GM19438 (cell line): ENCODE measurements at regions not wholly inside any gene's neighbourhood (a gene's known extent, or its start where the extent isn't known, plus 50 kb on each side); places are given as distances from the start of the nearest gene placed in this dataset.
"Not testable (repeated sequence)": the region's sequence is repeated elsewhere in the genome, so short reads cannot be mapped to it uniquely, and the experiment has no call there.

Experiments
- ATAC-seq: cut with Tn5 transposase; IDR thresholded peaks from one replicate; pipeline ENCODE4 v1.9.1; 2021; ENCODE audit warnings: low read depth; ENCODE audit not compliant: unreplicated experiment

DNA sequence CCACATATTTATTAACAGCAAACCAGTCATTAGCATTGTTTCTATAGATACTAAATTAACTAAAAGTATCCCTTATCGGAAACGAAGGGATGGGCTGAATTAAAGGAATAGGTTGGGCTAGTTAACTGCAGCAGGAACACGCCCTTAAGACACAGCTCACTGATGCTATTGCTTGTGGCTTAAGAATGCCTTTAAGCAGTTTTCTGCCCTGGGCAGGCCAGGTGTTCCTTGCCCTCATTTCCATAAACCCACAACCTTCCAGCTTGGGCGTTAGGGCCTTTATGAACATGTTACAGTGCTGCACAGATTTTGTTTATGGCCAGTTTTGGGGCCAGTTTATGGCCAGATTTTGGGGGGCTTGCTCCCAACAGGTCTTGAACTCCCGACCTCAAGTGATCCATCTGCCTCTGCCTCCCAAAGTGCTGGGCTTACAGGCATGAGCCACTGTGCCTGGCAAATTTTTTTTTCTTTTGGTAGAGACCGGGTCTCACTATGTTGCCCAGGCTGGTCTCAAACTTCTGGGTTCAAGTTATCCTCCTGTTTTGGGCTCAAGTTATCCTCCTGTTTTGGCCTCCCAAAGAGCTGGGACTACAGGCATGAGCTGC is 90.1 kb upstream of the GRIN2A start:
- ATAC-seq = not testable (repeated sequence)

GRCh38 chr16:10275214-10275996 is 93.2 kb upstream of the GRIN2A start:
- ATAC-seq = not testable (repeated sequence)

- ATAC-seq = no peak
Measured at GRCh38 chr16:10277597-10277996, 95.4 kb upstream of the GRIN2A start.

DNA sequence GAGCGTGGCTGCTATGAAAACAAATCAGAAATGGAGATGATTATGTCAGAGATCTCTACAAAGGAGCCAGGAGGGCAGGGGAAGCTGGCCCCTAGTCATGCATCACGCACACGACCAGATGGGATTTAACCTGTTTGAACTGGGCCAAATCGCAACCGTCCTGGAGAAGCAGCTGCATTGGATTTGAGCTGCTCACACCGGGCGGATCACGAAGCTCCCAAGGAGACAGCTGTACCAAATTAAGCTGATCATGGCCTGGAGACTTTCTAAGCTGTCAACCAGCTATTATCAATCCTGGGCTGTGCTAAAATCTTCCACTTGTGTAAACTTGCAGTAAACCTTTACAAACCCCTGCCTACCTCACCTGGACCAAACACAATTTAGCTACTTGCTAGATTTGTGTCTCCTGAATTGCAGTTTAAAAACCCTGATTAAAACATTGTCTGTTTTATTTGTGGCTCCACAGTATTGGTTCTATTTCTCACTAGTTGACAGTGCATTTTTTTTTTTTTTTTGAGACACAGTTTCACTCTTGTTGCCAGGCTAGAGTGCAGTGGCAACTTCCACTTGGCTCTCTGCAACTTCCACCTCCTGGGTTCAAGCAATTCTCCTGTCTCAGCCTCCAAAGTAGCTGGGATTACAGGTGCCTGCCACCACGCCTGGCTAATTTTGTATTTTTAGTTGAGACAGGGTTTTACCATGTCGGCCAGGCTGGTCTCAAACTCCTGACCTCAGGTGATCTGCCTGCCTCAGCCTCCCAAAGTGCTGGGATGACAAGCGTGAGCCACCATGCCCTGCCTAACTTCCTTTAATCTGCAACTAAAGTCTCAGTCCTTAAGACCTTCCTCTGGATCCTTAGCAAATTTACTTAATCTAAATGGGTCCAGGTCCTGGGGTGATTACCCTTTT is 98.3 kb upstream of the GRIN2A start:
- no peak for ATAC-seq

DNA sequence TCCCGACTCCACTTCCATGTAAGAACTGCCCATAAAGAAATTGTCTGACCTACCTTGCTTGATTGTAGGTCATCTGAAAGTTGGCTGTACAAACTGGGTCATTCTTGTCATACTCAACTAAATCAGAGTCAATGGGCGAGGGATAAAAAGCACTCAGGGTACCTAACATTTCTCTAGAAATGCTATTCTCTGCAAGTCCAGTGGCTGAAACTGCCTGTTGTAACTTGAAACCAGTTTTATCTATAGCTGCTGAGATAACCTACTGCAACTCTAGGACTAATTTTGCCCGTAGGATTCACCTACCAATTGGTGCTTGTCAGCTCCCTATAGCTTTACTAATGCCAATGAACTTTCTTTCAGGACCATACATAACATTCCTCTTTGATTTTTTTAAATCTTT is 100.1 kb upstream of the GRIN2A start:
- ATAC-seq = no peak

- not testable (repeated sequence) for ATAC-seq
Measured at GRCh38 chr16:10283246-10283645, 101.0 kb upstream of the GRIN2A start.

- not testable (repeated sequence) for ATAC-seq
Measured at GRCh38 chr16:10290467-10291105, 95.3 kb upstream of the ATF7IP2 start.

DNA sequence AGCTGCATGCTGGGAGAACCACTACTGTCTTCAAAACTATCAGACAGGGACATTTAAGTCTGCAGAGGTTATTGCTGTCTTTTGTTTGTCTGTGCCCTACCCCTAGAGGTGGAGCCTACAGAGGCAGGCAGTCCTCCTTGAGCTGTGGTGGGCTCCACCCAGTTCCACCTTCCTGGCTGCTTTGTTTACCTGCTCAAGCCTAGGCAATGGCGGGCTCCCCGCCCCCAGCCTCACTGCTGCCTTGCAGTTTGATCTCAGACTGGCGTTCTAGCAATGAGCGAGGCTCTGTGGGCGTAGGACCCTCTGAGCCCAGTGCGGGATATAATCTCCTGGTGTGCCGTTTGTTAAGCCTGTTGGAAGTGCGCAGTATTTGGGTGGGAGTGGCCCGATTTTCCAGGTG is 93.7 kb upstream of the ATF7IP2 start:
- not testable (repeated sequence) for ATAC-seq

DNA sequence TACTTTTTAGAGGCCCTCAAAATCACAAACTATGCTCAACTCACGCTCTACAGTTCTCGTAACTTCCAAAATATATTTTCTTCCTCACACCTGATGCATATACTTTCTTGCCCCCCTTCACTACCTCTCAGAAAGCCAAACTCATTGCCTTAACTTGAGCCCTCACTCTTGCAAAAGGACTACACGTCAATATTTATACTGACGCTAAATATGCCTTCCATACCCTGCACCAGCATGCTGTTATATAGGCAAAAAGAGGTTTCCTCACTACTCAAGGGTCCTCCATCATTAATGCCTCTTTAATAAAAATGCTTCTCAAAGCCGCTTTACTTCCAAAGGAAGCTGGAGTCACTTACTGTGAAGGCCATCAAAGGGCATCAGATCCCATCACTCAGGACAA is 92.9 kb upstream of the ATF7IP2 start:
- not testable (repeated sequence) for ATAC-seq

DNA sequence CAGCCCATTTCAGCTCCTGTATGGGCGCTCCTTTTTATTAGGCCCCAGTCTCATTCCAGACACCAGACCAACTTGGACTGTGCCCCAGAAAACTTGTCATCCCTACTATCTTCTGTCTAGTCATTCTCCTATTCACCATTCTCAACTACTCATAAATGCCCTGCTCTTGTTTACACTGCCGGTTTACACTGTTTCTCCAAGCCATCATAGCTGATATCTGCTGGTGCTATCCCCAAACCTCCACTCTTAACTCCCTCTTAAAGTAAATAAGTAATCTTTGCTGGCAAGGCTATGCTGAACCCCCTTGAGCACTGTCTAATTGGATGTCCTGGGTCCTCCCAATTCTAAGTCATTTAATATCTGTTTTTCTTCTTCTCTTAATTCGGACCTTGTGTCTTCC is 91.7 kb upstream of the ATF7IP2 start:
- not testable (repeated sequence) for ATAC-seq

GRCh38 chr16:10296956-10297340 is 88.9 kb upstream of the ATF7IP2 start:
- ATAC-seq = peak; percentile 19

DNA sequence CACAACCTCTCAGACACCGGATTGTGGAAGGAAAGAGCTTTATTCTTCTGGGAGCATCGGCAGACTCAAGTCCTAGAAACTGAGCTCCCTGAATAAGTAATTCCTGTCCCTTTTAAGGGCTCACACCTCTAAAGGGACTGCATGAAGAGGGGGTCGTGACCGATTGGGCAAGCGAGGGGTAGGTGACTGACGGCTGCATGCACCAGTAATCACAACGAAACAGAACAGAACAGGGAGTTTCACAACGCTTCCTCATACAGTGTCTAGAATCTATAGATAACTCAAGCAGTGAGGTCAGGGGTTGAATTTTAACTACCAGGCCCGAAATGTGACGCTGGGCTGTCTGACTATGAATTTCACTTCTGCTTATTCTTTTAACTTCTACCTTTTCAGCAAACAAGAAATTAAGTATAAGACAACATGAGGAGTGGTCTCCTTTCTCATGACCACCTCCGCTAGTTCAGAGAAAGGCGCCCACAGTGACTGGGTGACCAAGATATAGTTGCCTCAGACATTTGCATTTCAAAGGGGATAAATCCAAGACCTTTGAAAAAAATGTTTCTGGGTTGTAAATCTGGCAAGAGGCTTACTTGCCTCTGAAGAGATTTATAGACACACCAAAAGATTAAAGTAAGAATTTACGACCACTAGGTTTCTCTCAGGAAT is 88.4 kb upstream of the ATF7IP2 start:
- peak; percentile 88 for ATAC-seq

- no peak for ATAC-seq
Measured at GRCh38 chr16:10300905-10301304, 85.0 kb upstream of the ATF7IP2 start.

GRCh38 chr16:10301547-10301946 is 84.3 kb upstream of the ATF7IP2 start:
- ATAC-seq = not testable (repeated sequence)

DNA sequence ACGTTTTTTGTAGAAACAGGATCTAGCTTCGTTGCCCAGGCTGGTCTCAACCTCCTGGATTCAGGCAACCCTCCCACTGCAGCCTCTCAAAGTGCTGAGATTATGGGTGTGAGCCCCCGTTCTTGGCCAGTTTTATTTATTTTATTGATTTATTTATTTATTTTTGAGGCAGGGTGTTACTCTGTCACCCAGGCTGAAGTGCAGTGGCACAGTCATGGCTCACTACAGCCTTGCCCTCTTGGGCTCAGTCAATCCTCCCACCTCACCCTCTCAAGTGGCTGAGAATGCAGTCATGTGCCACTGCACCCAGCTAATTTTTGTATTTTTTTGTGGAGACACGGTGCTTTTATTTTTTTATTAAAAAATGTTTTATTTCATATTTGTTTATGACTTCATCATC is 79.9 kb upstream of the ATF7IP2 start:
- no peak for ATAC-seq

- ATAC-seq = no peak
Measured at GRCh38 chr16:10308305-10309193, 77.3 kb upstream of the ATF7IP2 start.

- no peak for ATAC-seq
Measured at GRCh38 chr16:10309271-10309932, 76.5 kb upstream of the ATF7IP2 start.

GRCh38 chr16:10312008-10312407 is 73.9 kb upstream of the ATF7IP2 start:
- no peak for ATAC-seq
